A549 (cell line): ENCODE measurements at regions not wholly inside any gene's neighbourhood (a gene's known extent, or its start where the extent isn't known, plus 50 kb on each side); places are given as distances from the start of the nearest gene placed in this dataset.

Source experiments
- POLR2A ChIP-seq: IDR thresholded peaks from 2 replicates; pipeline ENCODE4 v1.6.1; 2012; ENCODE audit warnings: mild to moderate bottlenecking, low read length
- TF ChIP-seq, protein P1 (sequence below): fragments of 200-600 bp; sonication (generic); IDR thresholded peaks from 2 replicates; pipeline ENCODE4 v1.6.1; 2016; ENCODE audit warnings: antibody characterized with exemption, mild to moderate bottlenecking, moderate library complexity
- TF ChIP-seq, protein P2 (sequence below): fragments of >200 bp; sonication (Bioruptor Twin); formaldehyde crosslinking; IDR thresholded peaks from 3 replicates; pipeline ENCODE4 v1.5.1; 2016

DNA sequence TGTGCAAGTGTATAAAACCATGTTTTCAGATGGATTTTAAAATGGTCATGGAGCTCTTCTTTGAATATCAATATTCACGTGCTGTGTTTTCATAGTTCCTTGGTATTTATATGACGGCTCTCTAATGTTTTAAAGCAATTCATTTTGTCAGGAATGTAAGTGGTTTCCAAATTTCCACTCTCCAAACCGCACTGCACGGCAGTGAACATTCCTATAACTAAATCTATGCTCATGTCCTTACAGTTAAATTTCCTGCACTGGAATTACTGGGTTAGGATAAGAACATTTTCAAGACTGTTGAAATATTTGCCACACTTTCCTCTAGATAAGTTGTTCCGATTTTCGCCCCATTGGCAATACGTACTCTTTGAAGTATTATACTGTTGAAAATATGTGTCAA lies 398.9 kb downstream of the PMP22 start:
- TF ChIP-seq POLR2A: no peak
- TF ChIP-seq, protein P1, sequence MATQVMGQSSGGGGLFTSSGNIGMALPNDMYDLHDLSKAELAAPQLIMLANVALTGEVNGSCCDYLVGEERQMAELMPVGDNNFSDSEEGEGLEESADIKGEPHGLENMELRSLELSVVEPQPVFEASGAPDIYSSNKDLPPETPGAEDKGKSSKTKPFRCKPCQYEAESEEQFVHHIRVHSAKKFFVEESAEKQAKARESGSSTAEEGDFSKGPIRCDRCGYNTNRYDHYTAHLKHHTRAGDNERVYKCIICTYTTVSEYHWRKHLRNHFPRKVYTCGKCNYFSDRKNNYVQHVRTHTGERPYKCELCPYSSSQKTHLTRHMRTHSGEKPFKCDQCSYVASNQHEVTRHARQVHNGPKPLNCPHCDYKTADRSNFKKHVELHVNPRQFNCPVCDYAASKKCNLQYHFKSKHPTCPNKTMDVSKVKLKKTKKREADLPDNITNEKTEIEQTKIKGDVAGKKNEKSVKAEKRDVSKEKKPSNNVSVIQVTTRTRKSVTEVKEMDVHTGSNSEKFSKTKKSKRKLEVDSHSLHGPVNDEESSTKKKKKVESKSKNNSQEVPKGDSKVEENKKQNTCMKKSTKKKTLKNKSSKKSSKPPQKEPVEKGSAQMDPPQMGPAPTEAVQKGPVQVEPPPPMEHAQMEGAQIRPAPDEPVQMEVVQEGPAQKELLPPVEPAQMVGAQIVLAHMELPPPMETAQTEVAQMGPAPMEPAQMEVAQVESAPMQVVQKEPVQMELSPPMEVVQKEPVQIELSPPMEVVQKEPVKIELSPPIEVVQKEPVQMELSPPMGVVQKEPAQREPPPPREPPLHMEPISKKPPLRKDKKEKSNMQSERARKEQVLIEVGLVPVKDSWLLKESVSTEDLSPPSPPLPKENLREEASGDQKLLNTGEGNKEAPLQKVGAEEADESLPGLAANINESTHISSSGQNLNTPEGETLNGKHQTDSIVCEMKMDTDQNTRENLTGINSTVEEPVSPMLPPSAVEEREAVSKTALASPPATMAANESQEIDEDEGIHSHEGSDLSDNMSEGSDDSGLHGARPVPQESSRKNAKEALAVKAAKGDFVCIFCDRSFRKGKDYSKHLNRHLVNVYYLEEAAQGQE: no peak
- TF ChIP-seq, protein P2, sequence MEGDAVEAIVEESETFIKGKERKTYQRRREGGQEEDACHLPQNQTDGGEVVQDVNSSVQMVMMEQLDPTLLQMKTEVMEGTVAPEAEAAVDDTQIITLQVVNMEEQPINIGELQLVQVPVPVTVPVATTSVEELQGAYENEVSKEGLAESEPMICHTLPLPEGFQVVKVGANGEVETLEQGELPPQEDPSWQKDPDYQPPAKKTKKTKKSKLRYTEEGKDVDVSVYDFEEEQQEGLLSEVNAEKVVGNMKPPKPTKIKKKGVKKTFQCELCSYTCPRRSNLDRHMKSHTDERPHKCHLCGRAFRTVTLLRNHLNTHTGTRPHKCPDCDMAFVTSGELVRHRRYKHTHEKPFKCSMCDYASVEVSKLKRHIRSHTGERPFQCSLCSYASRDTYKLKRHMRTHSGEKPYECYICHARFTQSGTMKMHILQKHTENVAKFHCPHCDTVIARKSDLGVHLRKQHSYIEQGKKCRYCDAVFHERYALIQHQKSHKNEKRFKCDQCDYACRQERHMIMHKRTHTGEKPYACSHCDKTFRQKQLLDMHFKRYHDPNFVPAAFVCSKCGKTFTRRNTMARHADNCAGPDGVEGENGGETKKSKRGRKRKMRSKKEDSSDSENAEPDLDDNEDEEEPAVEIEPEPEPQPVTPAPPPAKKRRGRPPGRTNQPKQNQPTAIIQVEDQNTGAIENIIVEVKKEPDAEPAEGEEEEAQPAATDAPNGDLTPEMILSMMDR: no peak
